Kidney glomerular epithelial cell (primary cell): ENCODE measurements at regions not wholly inside any gene's neighbourhood (a gene's known extent, or its start where the extent isn't known, plus 50 kb on each side); places are given as distances from the start of the nearest gene placed in this dataset.
A peak's percentile ranks its signal among the peaks of the same experiment; 100 is the strongest.

Source experiments
- DNase-seq: peaks from one replicate; lab custom pipeline; 2025; lab: John Stamatoyannopoulos, UW

- DNase-seq = peak; percentile 30
These were observed 257.5 kb upstream of the TCF21 start for GRCh38 chr6:133631421-133631820.

- no peak for DNase-seq
These were observed 256.7 kb upstream of the TCF21 start for GRCh38 chr6:133632206-133632605.

DNA sequence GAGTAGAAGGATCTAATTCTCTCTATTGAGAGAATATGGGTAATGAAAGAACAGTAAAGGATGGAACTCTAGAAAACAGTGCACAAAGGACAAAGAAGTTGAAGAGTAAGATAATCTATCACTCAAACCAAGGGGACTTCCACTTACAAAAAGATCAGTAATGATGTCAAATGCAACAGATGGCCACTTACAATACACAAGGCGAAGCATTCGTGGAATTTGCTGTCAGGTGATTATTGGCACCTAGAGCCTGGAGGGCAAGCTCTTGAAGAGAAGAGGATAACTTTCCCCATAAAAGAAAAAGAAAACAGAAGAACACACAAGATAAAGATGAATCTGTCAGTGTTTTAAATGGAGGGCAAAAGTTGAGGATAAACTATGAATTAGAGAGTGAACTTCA lies 256.0 kb upstream of the TCF21 start:
- no peak for DNase-seq

DNA sequence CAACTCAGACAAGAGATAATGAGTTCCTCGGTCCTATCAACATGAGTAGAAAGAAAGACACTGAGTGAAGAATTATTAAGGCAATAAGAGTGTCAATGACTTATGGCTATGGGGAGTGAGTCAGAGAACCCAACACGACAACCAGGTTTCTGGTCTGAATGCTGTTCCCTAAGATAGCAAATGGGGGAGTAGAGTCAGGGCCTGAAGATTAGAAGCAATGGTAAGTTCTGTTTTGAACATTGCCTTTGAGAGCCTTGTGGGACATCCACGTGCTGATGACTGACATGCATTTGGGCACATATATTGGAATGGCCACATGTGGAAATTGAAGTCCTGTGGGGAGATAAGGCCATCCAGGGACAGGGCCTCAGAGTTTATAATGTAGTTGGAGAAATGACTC lies 254.4 kb upstream of the TCF21 start:
- DNase-seq = no peak

- DNase-seq = no peak
These were observed 253.5 kb upstream of the TCF21 start for GRCh38 chr6:133635447-133635846.

DNA sequence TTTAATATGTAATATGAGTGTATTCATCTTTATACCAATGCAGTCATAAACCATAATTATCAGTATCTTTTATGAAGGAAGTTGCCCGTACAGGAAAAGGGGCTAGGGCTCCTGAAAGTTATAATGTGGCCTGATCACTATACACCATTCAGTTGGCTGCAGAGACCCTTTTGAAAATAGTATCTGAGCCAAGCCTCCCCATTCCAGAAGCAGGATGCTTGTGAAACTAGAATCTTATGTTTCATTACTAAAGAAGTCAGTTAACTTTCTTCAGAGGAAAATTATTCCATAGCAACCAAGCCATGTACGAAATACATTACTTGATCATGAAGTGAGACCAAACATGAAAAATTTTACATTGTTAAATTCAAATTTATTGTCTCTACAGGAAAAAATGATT lies 251.5 kb upstream of the TCF21 start:
- no peak for DNase-seq

DNA sequence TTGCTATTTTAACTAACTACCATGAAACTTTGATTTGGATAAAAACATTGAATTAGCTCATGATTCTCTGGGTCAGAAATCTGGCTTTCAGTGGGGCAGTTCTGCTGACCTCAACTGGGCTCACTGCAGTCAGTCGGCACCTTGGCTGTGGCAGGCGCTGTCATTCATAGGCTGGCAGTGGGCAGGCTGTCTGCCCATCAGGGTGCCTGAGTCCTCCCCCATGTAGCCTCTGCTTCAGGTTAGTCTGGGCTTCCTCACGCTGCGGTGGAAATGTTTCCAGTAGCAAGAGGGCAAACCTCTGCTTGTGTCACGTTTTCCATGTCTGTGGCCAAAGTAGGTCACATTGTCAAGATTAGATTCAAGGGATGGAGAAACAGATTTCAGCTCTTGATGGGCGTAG lies 251.0 kb upstream of the TCF21 start:
- DNase-seq = no peak

DNA sequence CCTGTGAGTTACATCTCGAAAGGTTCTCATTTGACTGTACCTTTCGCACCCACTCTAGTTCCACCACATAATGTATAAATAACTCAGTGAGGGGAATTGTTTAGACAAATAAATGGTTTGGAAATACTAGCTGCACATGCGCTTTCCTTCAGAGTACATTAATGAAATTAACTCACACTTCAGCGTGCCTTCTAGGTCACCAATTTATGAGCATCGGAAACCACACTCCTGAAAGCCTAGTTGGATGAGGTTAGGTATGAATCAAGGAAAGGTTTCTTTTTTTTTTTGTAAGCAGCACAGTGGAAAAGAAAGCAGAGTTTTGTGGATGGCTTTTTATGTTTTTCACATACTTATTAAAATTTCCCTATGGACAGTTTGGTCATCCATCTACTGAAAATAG lies 247.8 kb upstream of the TCF21 start:
- no peak for DNase-seq

GRCh38 chr6:133644548-133644891 lies 244.4 kb upstream of the TCF21 start:
- no peak for DNase-seq

DNA sequence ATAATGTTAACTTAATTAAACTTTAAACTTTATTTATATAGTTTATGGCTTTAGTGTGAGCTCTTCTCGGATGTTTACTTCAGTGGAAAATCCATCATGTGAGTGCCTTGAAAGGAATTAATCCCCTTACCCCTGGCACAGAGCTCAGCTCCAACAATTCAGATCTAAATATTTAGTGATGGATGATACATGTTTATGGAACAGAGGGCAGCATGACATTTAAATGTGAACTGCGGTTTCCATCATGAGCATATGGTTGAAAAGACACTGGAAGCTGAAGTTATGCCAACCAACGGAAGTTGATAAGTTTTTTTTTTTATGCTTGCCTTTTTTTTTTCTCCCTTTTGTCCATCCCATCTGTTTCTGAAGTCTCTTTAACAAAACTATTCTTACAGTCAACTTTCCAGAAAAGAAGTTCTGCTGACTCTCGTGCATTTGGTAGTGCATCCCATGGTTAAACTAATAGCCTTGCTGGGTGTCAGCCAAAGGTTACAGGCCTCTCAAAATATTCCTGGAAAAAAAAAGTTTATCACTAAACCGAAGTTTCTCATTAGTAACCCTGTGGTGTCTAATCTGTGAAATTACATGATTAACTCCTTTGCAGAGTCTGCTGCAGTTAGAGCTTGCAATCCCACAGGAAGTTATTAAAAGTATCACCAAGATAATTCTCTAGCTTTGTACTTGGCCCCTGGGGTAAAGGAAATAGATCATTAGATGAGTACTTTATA lies 243.9 kb upstream of the TCF21 start:
- peak; percentile 96 for DNase-seq

GRCh38 chr6:133645966-133646740 lies 242.8 kb upstream of the TCF21 start:
- DNase-seq = peak; percentile 76

DNA sequence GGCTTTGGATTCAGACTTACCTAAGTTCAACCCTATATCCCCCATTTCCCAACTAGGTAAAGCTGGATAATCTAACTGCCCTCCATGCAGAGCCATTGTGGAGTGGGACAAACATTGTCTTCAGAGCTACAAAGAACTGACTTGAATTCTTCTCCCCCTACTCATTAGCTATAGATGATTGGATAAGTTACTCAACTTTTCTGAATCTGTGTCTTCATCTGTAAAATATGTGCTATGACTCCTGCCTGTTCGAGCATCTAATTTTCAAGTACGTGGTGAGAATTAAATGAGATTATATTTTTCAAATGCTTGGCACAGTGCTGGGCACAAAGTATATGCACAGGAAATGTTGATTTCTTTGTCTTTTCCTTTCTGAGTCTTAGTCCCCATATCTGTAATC lies 240.3 kb upstream of the TCF21 start:
- no peak for DNase-seq

DNA sequence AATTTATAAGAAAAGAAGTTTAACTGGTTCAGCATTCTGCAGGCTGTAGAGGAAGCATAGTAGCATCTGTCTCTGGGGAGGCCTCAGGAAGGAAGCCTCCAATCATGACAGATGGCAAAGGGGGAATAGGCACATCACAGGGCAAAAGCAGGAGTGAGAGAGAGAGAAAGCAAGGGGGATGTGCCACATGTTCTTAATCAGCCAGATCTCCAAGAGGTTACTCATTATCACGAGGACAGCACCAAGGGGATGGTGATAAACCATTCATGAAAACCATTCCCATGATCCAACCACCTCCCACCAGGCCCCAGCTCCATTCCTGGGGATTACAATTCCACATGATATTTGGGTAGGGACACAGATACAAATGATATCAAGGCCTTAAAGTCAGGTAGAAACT lies 217.5 kb upstream of the TCF21 start:
- no peak for DNase-seq

DNA sequence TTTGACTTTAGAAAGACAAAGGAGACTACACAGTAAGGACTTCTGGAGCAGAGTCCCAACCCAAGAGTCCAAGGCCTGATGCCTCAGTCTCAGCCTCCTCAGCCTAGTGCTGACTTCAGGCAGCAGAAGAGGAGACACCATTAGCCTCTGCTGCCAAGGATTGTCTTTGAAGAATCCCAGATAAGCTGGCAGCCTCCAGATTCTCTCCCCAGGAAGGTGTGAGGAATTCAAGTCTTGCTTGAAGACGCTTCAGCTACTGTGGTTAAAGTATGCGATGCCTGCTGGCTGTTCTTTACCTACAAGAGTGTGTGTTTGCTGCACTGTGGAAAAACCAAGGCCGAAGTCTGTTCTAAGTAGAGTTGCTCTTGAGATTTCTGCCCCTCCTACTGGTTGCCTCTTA lies 215.9 kb upstream of the TCF21 start:
- no peak for DNase-seq

DNA sequence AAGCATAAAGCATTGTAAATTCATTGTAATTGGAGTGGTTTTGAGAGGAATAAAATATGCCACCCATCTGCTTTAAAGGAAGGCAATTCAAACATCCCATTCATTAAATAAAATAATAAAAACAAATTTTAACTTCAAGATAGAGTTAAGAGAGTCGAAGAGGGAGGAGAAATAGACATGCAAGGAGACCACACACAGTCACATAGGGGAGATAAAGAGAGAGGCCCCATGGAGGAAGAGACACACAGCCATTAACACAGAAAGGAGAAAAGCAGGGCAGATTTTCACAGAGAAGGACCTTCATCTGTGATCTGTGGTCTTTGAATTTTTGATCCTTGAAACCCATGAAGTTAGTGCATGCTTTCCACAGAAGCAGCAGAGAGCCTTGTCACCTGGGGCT lies 214.3 kb upstream of the TCF21 start:
- no peak for DNase-seq

GRCh38 chr6:133680994-133681393 lies 207.9 kb upstream of the TCF21 start:
- DNase-seq = no peak

DNA sequence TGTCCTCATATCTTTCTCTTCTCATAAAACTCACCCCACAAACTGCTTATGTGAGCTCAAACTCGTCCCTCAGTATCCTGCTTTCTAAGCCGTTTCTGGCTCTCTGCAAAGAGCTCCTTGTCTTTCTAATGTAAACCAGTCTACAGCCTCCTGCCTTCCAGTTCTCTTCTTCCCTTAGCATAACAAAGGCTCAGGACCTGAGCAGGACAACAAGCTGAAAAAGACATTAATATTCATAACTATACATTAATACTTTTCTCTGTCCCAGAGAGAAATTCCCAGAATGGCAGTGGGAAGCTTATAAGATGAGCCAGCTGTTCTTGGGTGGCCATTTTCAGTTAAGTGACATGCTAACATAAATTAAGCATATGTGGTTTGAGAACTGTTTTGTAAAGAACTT lies 207.0 kb upstream of the TCF21 start:
- DNase-seq = no peak

DNA sequence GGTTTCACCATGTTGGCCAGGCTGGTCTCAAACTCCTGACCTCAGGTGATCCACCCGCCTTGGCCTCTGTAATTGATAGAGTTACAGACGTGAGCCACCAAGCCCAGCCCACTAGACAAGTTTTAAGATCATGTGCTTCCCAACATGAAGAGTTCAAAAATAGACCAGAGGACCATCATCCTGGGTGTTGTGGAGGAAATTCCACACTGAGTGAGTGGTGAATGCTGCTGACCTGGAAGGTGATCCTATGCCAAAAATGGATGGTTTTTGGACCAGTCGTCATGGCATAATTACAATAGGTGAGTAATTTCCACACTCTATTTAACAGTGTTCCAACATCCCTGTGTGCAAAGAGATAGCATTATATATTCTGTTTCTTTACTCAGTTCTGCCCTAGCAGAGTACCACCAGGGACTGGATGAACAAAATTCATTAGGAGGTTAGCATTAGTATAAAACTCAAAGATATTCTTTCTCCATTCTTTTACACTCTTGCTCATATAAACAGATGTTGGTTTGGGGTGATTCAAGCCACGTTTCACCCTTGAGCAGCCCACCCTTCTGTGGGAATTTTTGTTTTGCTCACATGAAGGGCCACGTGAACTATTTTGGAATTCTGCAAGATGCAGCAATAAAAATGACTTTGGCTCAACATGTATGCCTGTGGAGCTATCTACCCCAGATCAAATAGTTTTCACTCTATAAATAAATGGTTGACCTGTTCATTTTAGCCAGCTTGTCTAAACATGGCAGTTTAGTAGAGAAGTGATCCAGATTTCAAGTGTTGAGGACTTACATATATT lies 206.2 kb upstream of the TCF21 start:
- DNase-seq = no peak

DNA sequence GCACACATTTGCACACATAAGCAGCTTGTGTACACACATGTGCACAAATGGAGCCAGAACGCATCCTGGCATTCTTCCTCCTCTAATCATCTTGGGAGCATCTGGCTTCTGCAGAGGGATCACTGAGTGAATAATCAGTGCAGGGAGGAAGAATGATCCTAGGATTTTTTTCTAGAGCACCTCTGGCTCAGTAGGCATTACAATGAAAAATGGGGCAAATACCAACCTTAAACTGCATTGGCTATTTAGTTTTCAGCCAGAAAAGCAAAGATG lies 205.7 kb upstream of the TCF21 start:
- DNase-seq = no peak

- no peak for DNase-seq
These were observed 205.3 kb upstream of the TCF21 start for GRCh38 chr6:133683606-133684005.

DNA sequence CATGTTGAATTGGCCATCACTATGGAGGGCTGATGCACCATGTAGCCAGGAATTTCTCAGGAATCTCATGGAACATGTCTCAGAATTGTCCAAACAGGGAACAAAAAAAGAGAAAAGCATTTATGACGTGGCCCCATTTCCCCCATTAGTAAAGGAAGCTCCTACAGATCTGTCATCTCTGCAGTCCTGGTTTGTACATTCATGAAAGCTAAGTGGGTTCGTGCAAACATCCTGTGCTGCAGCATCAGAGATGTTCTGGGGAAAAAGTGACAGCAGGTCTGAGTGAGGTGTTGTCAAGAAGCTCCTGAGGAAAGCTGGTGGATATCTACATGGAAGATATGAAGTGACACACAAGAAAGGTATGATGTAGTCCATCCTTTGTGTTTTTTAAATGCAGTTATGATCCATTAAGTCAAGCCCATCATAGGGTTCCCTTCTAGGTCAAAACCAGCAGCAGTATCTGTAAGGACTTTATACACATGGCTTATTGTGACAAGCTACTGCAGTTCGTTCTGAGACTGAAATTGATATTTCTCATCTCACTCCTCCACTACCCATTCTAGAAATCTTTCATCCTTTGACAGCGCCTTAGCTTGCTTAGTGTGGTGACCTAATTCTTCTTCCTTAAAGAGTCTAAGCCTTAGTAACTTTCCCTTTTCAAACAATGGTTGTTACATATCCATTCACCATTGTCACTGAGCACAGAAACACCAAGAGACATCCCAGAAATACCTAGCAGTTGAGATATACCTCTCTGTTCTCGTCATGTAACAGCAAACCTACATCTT lies 200.0 kb upstream of the TCF21 start:
- no peak for DNase-seq

DNA sequence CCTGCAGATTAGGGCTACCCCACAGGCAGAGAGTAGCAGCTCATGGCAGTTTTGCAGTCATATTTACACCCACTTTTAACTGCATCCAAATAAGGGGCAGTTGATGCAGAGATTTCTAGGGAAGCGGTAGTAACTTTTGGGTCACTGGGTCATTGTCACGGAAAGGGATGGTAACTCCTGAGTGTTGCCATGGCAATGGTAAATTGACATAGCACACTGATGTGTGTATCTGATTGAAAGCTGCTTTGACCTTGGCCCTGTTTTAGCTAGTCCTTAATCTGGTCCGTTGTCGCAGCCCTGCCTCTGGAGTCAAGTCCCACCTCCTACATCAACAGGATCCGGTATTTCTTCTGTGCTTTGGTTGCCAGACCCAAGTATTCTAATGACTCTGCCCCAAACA lies 199.1 kb upstream of the TCF21 start:
- DNase-seq = no peak

DNA sequence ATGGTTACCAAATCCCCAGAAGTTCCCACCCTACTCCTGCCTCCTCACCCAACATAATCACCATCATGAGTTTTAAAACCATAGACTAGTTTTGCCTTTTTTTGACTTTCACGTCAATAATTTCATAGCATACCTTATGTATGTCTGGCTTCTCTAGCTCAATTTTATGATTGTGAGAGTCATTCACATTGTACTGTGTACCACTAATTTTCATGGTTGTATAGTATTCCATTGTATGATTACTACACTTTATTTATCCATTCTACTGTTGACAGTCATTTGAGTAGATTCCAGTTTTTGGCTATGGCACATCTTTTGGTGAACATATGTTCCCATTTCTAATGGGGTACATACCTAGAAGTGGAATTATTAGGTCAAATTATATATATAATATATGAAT lies 195.3 kb upstream of the TCF21 start:
- DNase-seq = no peak
